WTC11 (cell line): ENCODE measurements at regions not wholly inside any gene's neighbourhood (a gene's known extent, or its start where the extent isn't known, plus 50 kb on each side); places are given as distances from the start of the nearest gene placed in this dataset.

Experiments used
- ATAC-seq: fragments of 200-7000 bp; cut with Tn5 transposase; 2 replicates; pipeline ENCODE4 v1.10.0; 2021; ENCODE audit warnings: mild to moderate bottlenecking, moderate library complexity
- CTCF ChIA-PET: fragments of 300-600 bp; sonication (Branson Sonifier 250); formaldehyde crosslinking; loops from one replicate; lab custom pipeline; 2021; ENCODE audit warnings: antibody characterized with exemption; lab: Charles Lee
- POLR2A ChIA-PET: fragments of 350-600 bp; sonication (Branson Sonifier 250); formaldehyde crosslinking; loops from one replicate; lab custom pipeline; 2021; ENCODE audit warnings: antibody characterized with exemption; lab: Charles Lee
- DNase-seq: peaks from one replicate; pipeline ENCODE4 v3.0.0; 2021; ENCODE audit warnings: low spot score
- H3K27ac Mint-ChIP-seq: 2 replicates; pipeline ENCODE4 v1.8.0; 2021; ENCODE audit warnings: mixed read lengths
- H3K27me3 Mint-ChIP-seq: 2 replicates; pipeline ENCODE4 v1.8.0; 2021; ENCODE audit warnings: low read depth, mild to moderate bottlenecking, moderate library complexity, mixed read lengths
- H3K36me3 Mint-ChIP-seq: 2 replicates; pipeline ENCODE4 v1.8.0; 2021; ENCODE audit warnings: mixed read lengths
- H3K4me1 Mint-ChIP-seq: 2 replicates; pipeline ENCODE4 v1.8.0; 2022; ENCODE audit warnings: mixed read lengths
- H3K4me3 Mint-ChIP-seq: 2 replicates; pipeline ENCODE4 v1.8.0; 2021; ENCODE audit warnings: mild to moderate bottlenecking, moderate library complexity, mixed read lengths
- H3K9me3 Mint-ChIP-seq: 2 replicates; pipeline ENCODE4 v1.8.0; 2021; ENCODE audit warnings: mixed read lengths
- ATF6 ChIP-seq: sonication (generic); formaldehyde crosslinking; IDR thresholded peaks from 2 replicates; pipeline ENCODE4 v1.8.1; 2023; ENCODE audit warnings: mild to moderate bottlenecking, missing genetic modification reagents
- CBFB ChIP-seq: sonication (generic); formaldehyde crosslinking; IDR thresholded peaks from 2 replicates; pipeline ENCODE4 v1.8.1; 2022; ENCODE audit warnings: mild to moderate bottlenecking, low read depth, missing genetic modification reagents
- CDX4 ChIP-seq: fragments of 250-450 bp; sonication (Bioruptor Pico); IDR thresholded peaks from 2 replicates; pipeline ENCODE4 v1.9.0; 2021; ENCODE audit warnings: moderate library complexity, mild to moderate bottlenecking, inconsistent platforms, borderline replicate concordance
- CREB1 ChIP-seq: sonication (generic); formaldehyde crosslinking; IDR thresholded peaks from 2 replicates; pipeline ENCODE4 v1.8.0; 2023; ENCODE audit warnings: mild to moderate bottlenecking, missing genetic modification reagents
- CREM ChIP-seq: sonication (generic); formaldehyde crosslinking; IDR thresholded peaks from 2 replicates; pipeline ENCODE4 v1.8.1; 2022; ENCODE audit warnings: mild to moderate bottlenecking, missing genetic modification reagents, moderate library complexity
- FOXP4 ChIP-seq: sonication (generic); formaldehyde crosslinking; IDR thresholded peaks from 2 replicates; pipeline ENCODE4 v1.8.0; 2022; ENCODE audit warnings: mild to moderate bottlenecking, missing genetic modification reagents
- GABPB1 ChIP-seq: sonication (generic); formaldehyde crosslinking; IDR thresholded peaks from 2 replicates; pipeline ENCODE4 v1.8.1; 2023; ENCODE audit warnings: mild to moderate bottlenecking, missing genetic modification reagents
- JUN ChIP-seq: sonication (generic); formaldehyde crosslinking; IDR thresholded peaks from 2 replicates; pipeline ENCODE4 v1.8.0; 2023; ENCODE audit warnings: mild to moderate bottlenecking, missing genetic modification reagents
- MLX ChIP-seq: sonication (generic); formaldehyde crosslinking; IDR thresholded peaks from 2 replicates; pipeline ENCODE4 v1.8.1; 2023; ENCODE audit warnings: mild to moderate bottlenecking, missing genetic modification reagents, moderate library complexity
- MYBL2 ChIP-seq: sonication (generic); formaldehyde crosslinking; IDR thresholded peaks from 2 replicates; pipeline ENCODE4 v1.8.1; 2023; ENCODE audit warnings: mild to moderate bottlenecking, moderate library complexity, missing genetic modification reagents
- NR2C2 ChIP-seq: sonication (generic); formaldehyde crosslinking; IDR thresholded peaks from 2 replicates; pipeline ENCODE4 v1.8.0; 2022; ENCODE audit warnings: mild to moderate bottlenecking, missing genetic modification reagents
- RORB ChIP-seq: fragments of 250-450 bp; sonication (Bioruptor Pico); IDR thresholded peaks from 2 replicates; pipeline ENCODE4 v1.9.0; 2021; ENCODE audit warnings: mild to moderate bottlenecking
- SMAD3 ChIP-seq: sonication (generic); formaldehyde crosslinking; IDR thresholded peaks from 2 replicates; pipeline ENCODE4 v1.8.0; 2022; ENCODE audit warnings: missing genetic modification reagents, mild to moderate bottlenecking, borderline replicate concordance
- SOX15 ChIP-seq: fragments of 250-450 bp; sonication (Bioruptor Pico); IDR thresholded peaks from 2 replicates; pipeline ENCODE4 v1.9.0; 2021; ENCODE audit warnings: mild to moderate bottlenecking
- TEAD4 ChIP-seq: sonication (generic); formaldehyde crosslinking; IDR thresholded peaks from 2 replicates; pipeline ENCODE4 v1.8.0; 2022; ENCODE audit warnings: mild to moderate bottlenecking, missing genetic modification reagents
- USF1 ChIP-seq: sonication (generic); formaldehyde crosslinking; IDR thresholded peaks from 2 replicates; pipeline ENCODE4 v1.8.0; 2022; ENCODE audit warnings: mild to moderate bottlenecking, missing genetic modification reagents
- USF2 ChIP-seq: sonication (generic); formaldehyde crosslinking; IDR thresholded peaks from 2 replicates; pipeline ENCODE4 v1.8.1; 2023; ENCODE audit warnings: mild to moderate bottlenecking, missing genetic modification reagents, moderate library complexity
- ZNF121 ChIP-seq: sonication (generic); formaldehyde crosslinking; IDR thresholded peaks from 2 replicates; pipeline ENCODE4 v1.8.0; 2023; ENCODE audit warnings: missing genetic modification reagents
- ZNF423 ChIP-seq: fragments of 250-450 bp; sonication (Bioruptor Pico); IDR thresholded peaks from 2 replicates; pipeline ENCODE4 v2.1.2; 2022; ENCODE audit warnings: mild to moderate bottlenecking, moderate library complexity
- ZNF512 ChIP-seq: sonication (generic); formaldehyde crosslinking; IDR thresholded peaks from 2 replicates; pipeline ENCODE4 v1.8.1; 2022; ENCODE audit warnings: missing genetic modification reagents, borderline replicate concordance
- ZNF532 ChIP-seq: fragments of 250-450 bp; sonication (Bioruptor Pico); IDR thresholded peaks from 2 replicates; pipeline ENCODE4 v1.9.0; 2021; ENCODE audit warnings: mild to moderate bottlenecking, borderline replicate concordance

GRCh38 chr2:149899390-149899789 lies 311.8 kb upstream of the MMADHC start:
- DNase-seq (no peak), ATAC-seq (peak; percentile 74)
- no peaks in the 10 kb centered on the region for H3K27me3 Mint-ChIP-seq
- peaks cover 19% of the 10 kb centered on the region for H3K4me1 Mint-ChIP-seq
- H3K27ac Mint-ChIP-seq, result no peak overlapping the region
- peaks cover 4% of the 10 kb centered on the region; the same call in 1 of the 2 replicates for H3K9me3 Mint-ChIP-seq
- POLR2A ChIA-PET, result no interaction called here
- CTCF ChIA-PET, result no interaction called here
- TF ChIP-seq GABPB1 (CRISPR knock-in tag) (no peak), CDX4 (CRISPR knock-in tag) (no peak)
- TF ChIP-seq, all 79 proteins: peak for 0
- H3K36me3 Mint-ChIP-seq, result no peaks in the 10 kb centered on the region
- no peak overlapping the region for H3K4me3 Mint-ChIP-seq

- Mint-ChIP-seq H3K4me3 (no peak overlapping the region), H3K9me3 (no peaks in the 10 kb centered on the region), H3K27me3 (no peaks in the 10 kb centered on the region), H3K27ac (no peak overlapping the region), H3K36me3 (no peaks in the 10 kb centered on the region), H3K4me1 (peaks cover 12% of the 10 kb centered on the region)
- ATAC-seq, result no peak
- no peak for DNase-seq
- TF ChIP-seq ATF6 (CRISPR knock-in tag), result no peak
- TF ChIP-seq SOX15 (CRISPR knock-in tag), result no peak
- TF ChIP-seq FOXP4, result no peak
- TF ChIP-seq RORB (CRISPR knock-in tag), result no peak
- no peak for TF ChIP-seq USF2 (CRISPR knock-in tag)
- no peak for TF ChIP-seq USF1 (CRISPR knock-in tag)
- no peak for TF ChIP-seq ZNF423 (CRISPR knock-in tag)
- POLR2A ChIA-PET, result no interaction called here
- CTCF ChIA-PET, result no interaction called here
Observed at GRCh38 chr2:149894760-149895159, 307.2 kb upstream of the MMADHC start.

- no peak overlapping the region for H3K27ac Mint-ChIP-seq
- ChIA-PET CTCF (no interaction called here), POLR2A (no interaction called here)
- H3K9me3 Mint-ChIP-seq, result no peaks in the 10 kb centered on the region
- H3K36me3 Mint-ChIP-seq, result no peaks in the 10 kb centered on the region
- no peak for DNase-seq
- H3K4me1 Mint-ChIP-seq, result peaks cover 6% of the 10 kb centered on the region
- no peaks in the 10 kb centered on the region for H3K27me3 Mint-ChIP-seq
- H3K4me3 Mint-ChIP-seq, result no peak overlapping the region
- no peak for ATAC-seq
- TF ChIP-seq ZNF121 (CRISPR knock-in tag) (no peak), MYBL2 (no peak), TEAD4 (no peak), SMAD3 (CRISPR knock-in tag) (no peak), ZNF512 (no peak), ZNF532 (CRISPR knock-in tag) (no peak), CREM (no peak), NR2C2 (CRISPR knock-in tag) (no peak), MLX (CRISPR knock-in tag) (no peak), JUN (CRISPR knock-in tag) (no peak), CREB1 (CRISPR knock-in tag) (no peak), CBFB (CRISPR knock-in tag) (no peak)
Observed at GRCh38 chr2:149894226-149894625, 306.7 kb upstream of the MMADHC start.
